Stimulated activated CD4-positive, alpha-beta T cell treated with anti-CD3 and anti-CD28 coated beads, Interleukin-2, amount 100 ng/mL, for 24 hours (primary cell): ENCODE measurements at regions not wholly inside any gene's neighbourhood (a gene's known extent, or its start where the extent isn't known, plus 50 kb on each side); places are given as distances from the start of the nearest gene placed in this dataset.
"Not testable (repeated sequence)": the region's sequence is repeated elsewhere in the genome, so short reads cannot be mapped to it uniquely, and the experiment has no call there.

Experiments used
- DNase-seq, 2 donors: peaks; one replicate each; pipeline ENCODE4 v3.0.0-alpha.2; 2020

GRCh38 chr2:118449401-118449800 is 361.1 kb downstream of the INSIG2 start:
- DNase-seq, result no peak

GRCh38 chr2:118443596-118443995 is 355.3 kb downstream of the INSIG2 start:
- no peak for DNase-seq

GRCh38 chr2:118442996-118443553 is 354.8 kb downstream of the INSIG2 start:
- no peak for DNase-seq

- DNase-seq, result no peak
These were observed 353.8 kb downstream of the INSIG2 start for GRCh38 chr2:118442046-118442445.

- DNase-seq, result no peak
These were observed 352.3 kb downstream of the INSIG2 start for GRCh38 chr2:118440404-118441098.

GRCh38 chr2:118437501-118437900 is 349.2 kb downstream of the INSIG2 start:
- no peak for DNase-seq

GRCh38 chr2:118431997-118432396 is 343.7 kb downstream of the INSIG2 start:
- no peak for DNase-seq

GRCh38 chr2:118431586-118431985 is 343.3 kb downstream of the INSIG2 start:
- no peak for DNase-seq

- DNase-seq, result no peak
These were observed 342.9 kb downstream of the INSIG2 start for GRCh38 chr2:118431165-118431517.

- DNase-seq, result no peak
These were observed 342.4 kb downstream of the INSIG2 start for GRCh38 chr2:118430510-118431164.

GRCh38 chr2:118425191-118425590 is 336.9 kb downstream of the INSIG2 start:
- DNase-seq, result no peak

- no peak for DNase-seq
These were observed 335.5 kb downstream of the INSIG2 start for GRCh38 chr2:118423776-118424175.

- DNase-seq, result no peak
These were observed 333.4 kb downstream of the INSIG2 start for GRCh38 chr2:118421648-118422047.

- no peak for DNase-seq
These were observed 329.3 kb downstream of the INSIG2 start for GRCh38 chr2:118417406-118418120.

- not testable (repeated sequence) for DNase-seq
These were observed 326.9 kb downstream of the INSIG2 start for GRCh38 chr2:118415186-118415585.

- no peak for DNase-seq
These were observed 315.6 kb downstream of the INSIG2 start for GRCh38 chr2:118403658-118404451.

- no peak for DNase-seq
These were observed 300.5 kb downstream of the INSIG2 start for GRCh38 chr2:118388771-118389170.

GRCh38 chr2:118387509-118387908 is 299.2 kb downstream of the INSIG2 start:
- no peak for DNase-seq

- DNase-seq, result no peak
These were observed 298.5 kb downstream of the INSIG2 start for GRCh38 chr2:118386641-118387302.

GRCh38 chr2:118380915-118381653 is 292.8 kb downstream of the INSIG2 start:
- DNase-seq, result no peak

GRCh38 chr2:118375907-118376485 is 287.7 kb downstream of the INSIG2 start:
- no peak for DNase-seq
